OCI-LY1 (cell line): ENCODE measurements at regions not wholly inside any gene's neighbourhood (a gene's known extent, or its start where the extent isn't known, plus 50 kb on each side); places are given as distances from the start of the nearest gene placed in this dataset.

Source experiments
- CTCF ChIP-seq: fragments of 200-600 bp; sonication (generic), shearing (Covaris generic); IDR thresholded peaks from 2 replicates; pipeline ENCODE4 v1.5.1; 2017; ENCODE audit warnings: mild to moderate bottlenecking, antibody characterized with exemption, low read length, moderate library complexity, mixed read lengths
- EZH2 ChIP-seq: fragments of 200-600 bp; sonication (generic), shearing (Covaris generic); IDR thresholded peaks from 2 replicates; pipeline ENCODE4 v1.8.0; 2017; ENCODE audit warnings: borderline replicate concordance, mixed run types, mild to moderate bottlenecking, antibody characterized with exemption, low read length, moderate library complexity, mixed read lengths

- TF ChIP-seq EZH2 (no peak), CTCF (no peak)
These were observed 442.4 kb upstream of the FOXG1 start for GRCh38 chr14:28323951-28324741.
